ENCODE measurements at regions not wholly inside any gene's neighbourhood (a gene's known extent, or its start where the extent isn't known, plus 50 kb on each side); places are given as distances from the start of the nearest gene placed in this dataset.

- H3K4me3 ChIP-seq (ENCODE audit: low read depth, low read length) = no peak overlapping the region
- TF ChIP-seq, protein P1, sequence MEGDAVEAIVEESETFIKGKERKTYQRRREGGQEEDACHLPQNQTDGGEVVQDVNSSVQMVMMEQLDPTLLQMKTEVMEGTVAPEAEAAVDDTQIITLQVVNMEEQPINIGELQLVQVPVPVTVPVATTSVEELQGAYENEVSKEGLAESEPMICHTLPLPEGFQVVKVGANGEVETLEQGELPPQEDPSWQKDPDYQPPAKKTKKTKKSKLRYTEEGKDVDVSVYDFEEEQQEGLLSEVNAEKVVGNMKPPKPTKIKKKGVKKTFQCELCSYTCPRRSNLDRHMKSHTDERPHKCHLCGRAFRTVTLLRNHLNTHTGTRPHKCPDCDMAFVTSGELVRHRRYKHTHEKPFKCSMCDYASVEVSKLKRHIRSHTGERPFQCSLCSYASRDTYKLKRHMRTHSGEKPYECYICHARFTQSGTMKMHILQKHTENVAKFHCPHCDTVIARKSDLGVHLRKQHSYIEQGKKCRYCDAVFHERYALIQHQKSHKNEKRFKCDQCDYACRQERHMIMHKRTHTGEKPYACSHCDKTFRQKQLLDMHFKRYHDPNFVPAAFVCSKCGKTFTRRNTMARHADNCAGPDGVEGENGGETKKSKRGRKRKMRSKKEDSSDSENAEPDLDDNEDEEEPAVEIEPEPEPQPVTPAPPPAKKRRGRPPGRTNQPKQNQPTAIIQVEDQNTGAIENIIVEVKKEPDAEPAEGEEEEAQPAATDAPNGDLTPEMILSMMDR (IDR thresholded peaks at IDR 0.05; ENCODE audit: low read depth, low read length) = no peak
- in situ Hi-C loops (cut with HindIII; ENCODE audit: low sequenced_read_pairs) = no loop called here
- DNase-seq (ENCODE audit: low read depth, low spot score) = no peak
Observed at GRCh38 chr3:56867671-56868070, 65.9 kb upstream of the ARHGEF3 start.

DNA sequence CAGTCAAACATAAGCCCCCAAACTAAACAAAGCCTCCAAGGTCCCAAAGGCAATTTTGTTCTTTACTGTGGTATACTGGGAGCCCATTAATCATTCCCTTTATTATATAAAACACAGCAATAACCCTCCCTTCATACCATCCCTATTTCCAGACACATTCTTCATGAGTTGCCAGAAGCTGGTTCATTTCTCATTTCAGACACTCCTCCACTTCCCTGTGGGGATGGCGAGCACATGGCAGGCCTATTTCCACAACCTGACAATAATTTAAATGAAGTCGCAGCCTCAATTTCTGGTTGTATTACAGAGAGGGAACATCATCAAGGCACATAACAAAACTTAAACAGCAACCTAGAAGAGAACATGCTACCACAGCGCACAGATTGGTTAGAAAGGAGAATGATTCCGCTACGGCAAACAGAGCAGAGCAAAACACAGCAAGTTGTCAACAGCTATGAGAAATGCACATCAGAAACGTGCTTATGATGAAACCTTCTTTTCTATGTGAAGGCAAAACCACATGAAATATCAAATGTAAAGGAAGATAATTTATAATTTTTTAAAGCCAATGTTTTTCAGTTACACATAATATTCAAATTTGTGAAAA lies 63.3 kb upstream of the ARHGEF3 start:
- DNase-seq (ENCODE audit: low read depth, low spot score) = no peak
- TF ChIP-seq, protein P1 (IDR thresholded peaks at IDR 0.05; ENCODE audit: low read depth, low read length) = no peak
- in situ Hi-C loops (cut with HindIII; ENCODE audit: low sequenced_read_pairs) = no loop called here
- H3K4me3 ChIP-seq (ENCODE audit: low read depth, low read length) = no peak overlapping the region

- in situ Hi-C loops (cut with HindIII; ENCODE audit: low sequenced_read_pairs) = no loop called here
- H3K4me3 ChIP-seq (ENCODE audit: low read depth, low read length) = no peak overlapping the region
- no peak for DNase-seq (ENCODE audit: low read depth, low spot score)
- TF ChIP-seq, protein P1 (IDR thresholded peaks at IDR 0.05; ENCODE audit: low read depth, low read length) = no peak
Observed at GRCh38 chr3:56864090-56864489, 62.3 kb upstream of the ARHGEF3 start.

DNA sequence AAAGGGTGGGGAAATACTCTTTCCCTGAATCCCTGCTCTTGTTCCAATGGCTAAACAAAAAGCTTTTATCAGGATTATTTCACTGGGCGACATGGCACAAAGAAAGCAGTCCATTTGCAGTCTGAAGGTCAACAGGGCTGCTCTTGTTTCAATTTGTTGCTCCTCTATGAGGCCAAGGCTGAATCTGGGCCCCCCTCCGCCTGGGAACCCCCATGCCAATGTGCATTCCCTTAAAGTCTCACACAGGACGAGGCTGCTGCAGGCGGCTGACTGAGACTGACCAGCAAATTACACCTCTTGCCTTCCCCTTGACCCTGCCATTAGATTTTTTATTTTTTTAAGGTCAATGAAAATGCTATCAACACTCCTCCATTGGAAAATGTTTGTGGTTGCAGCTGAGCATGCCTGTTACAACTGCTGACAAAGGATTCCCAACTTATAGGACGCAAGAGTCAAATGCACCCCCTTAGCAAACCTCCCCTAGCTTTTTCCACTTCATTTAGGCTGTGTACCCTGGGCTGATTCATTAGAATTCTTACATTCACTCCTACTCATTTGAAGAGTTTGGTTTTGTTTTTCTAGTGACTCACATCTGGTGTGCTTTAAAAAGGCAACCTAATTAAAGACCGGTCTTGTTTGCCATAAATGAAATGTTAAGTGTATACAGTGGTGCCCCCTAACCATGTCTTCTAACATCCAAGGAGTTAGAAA lies 60.8 kb upstream of the ARHGEF3 start:
- H3K4me3 ChIP-seq (ENCODE audit: low read depth, low read length) = no peak overlapping the region
- TF ChIP-seq, protein P1 (IDR thresholded peaks at IDR 0.05; ENCODE audit: low read depth, low read length) = no peak
- peak; percentile 88 for DNase-seq (ENCODE audit: low read depth, low spot score)
- in situ Hi-C loops (cut with HindIII; ENCODE audit: low sequenced_read_pairs) = no loop called here

DNA sequence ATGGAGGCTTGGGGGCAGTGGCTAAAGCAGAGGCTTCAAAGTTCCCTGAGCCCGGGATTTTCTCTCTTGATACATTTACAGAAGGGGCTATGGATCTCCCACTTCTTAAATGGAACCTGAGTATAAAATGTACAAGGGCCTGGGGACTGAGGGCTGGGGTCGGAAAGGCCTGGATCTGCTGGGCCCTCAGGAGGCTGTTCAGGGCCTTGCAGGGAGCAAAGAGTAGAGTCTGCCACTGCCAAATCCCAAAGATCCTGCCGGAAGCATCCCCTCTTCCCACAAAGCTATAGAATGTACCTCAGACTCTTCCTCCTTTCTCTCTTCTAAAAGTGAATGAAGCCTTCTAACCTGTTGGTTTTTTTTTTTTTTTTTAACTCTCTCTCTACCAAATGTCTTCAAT lies 59.8 kb upstream of the ARHGEF3 start:
- in situ Hi-C loops (cut with HindIII; ENCODE audit: low sequenced_read_pairs) = no loop called here
- TF ChIP-seq, protein P1 (IDR thresholded peaks at IDR 0.05; ENCODE audit: low read depth, low read length) = no peak
- no peak for DNase-seq (ENCODE audit: low read depth, low spot score)
- H3K4me3 ChIP-seq (ENCODE audit: low read depth, low read length) = no peak overlapping the region

DNA sequence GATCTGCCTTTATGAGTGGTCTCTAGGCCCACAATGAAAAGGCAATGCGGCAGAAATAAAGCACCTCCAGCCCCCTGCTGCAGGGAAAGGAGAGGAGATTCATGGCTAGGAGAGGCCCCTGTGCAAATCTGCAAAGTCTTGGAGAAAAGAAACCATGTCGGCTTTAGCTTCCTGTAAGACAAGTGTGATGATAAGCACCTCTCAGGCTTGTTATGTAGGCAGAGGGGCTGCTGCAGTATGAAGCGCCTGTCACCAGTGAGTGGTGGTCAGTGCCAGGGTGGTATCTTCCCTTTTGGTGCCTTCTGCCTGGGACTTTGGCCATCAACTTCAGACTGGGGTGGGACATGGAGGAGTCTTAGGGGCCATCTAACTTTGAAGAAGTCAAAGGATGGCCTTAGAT lies 59.2 kb upstream of the ARHGEF3 start:
- no peak overlapping the region for H3K4me3 ChIP-seq (ENCODE audit: low read depth, low read length)
- no peak for DNase-seq (ENCODE audit: low read depth, low spot score)
- in situ Hi-C loops (cut with HindIII; ENCODE audit: low sequenced_read_pairs) = no loop called here
- TF ChIP-seq, protein P1 (IDR thresholded peaks at IDR 0.05; ENCODE audit: low read depth, low read length) = no peak
